Stimulated activated naive CD4-positive, alpha-beta T cell (primary cell): ENCODE measurements at regions not wholly inside any gene's neighbourhood (a gene's known extent, or its start where the extent isn't known, plus 50 kb on each side); places are given as distances from the start of the nearest gene placed in this dataset.

Experiments used
- DNase-seq, 6 experiments: peaks; one replicate each; lab custom pipeline; 2025; lab: John Stamatoyannopoulos, UW

- peak; percentile 12 to 58 (median 30) for DNase-seq
Measured at GRCh38 chr9:110058304-110058953, 149.5 kb downstream of the C9orf152 start.

DNA sequence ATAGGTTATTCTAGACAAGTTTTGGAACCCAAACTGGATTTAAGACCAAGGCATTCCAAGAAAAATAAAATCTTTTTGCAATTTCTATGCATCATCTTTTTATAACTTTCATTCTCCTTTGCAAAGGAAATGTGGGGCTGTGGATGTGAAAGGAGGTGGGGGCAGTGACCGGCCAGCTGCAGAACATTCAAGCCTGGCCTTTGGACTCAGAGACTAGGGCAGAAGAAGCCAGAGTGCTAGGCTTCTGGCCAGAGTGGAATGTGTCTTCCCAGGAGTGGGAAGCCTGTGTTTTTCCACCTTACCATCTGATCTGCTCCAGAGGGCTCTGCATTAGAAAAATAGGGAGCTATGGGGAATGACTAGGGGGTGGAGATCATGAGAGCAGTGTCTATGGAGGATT lies 148.5 kb downstream of the C9orf152 start:
- DNase-seq, result no peak

- DNase-seq, result no peak
Measured at GRCh38 chr9:110064803-110065202, 143.2 kb downstream of the C9orf152 start.

GRCh38 chr9:110065532-110065931 lies 142.4 kb downstream of the C9orf152 start:
- no peak for DNase-seq

DNA sequence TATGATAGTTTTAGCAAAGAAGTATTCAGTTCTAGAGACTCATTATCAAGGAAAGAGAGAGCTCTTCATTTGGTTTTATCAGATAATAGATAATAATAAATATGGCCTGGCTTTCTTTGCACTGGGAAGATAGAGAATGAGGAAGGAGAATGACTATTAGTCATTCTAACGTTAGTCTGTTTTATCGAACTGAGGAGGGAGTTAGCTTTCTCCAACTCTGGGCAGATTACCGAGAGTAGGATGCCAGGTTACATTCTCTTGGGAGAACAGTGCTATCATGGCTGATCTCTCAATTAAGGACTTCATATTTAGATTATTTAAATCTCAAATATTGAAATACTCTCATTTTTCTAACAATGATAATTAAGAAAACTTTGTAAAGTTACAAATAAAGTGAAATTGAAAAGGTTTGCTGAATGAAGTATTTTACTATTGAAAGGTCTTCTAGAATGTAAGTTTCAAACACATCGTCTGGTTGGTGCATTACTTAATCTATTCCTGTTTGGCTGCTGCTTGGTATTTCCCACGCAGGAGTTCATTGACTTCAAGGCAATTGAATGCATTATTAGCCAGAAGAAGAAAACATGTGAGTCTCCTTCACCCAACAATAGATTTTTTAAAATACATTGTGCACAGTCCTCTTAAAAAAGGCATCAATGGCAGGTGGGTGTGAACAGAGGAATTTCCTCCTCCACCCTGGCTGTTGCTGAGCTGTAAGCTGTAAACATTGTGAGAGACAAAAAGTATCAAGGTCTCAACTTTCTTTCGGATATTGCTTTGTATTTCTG lies 140.8 kb downstream of the C9orf152 start:
- DNase-seq, result no peak

- DNase-seq, result no peak
Measured at GRCh38 chr9:110068212-110068611, 139.7 kb downstream of the C9orf152 start.

- no peak for DNase-seq
Measured at GRCh38 chr9:110069326-110070248, 138.4 kb downstream of the C9orf152 start.

- DNase-seq, result no peak
Measured at GRCh38 chr9:110072597-110073355, 135.2 kb downstream of the C9orf152 start.

DNA sequence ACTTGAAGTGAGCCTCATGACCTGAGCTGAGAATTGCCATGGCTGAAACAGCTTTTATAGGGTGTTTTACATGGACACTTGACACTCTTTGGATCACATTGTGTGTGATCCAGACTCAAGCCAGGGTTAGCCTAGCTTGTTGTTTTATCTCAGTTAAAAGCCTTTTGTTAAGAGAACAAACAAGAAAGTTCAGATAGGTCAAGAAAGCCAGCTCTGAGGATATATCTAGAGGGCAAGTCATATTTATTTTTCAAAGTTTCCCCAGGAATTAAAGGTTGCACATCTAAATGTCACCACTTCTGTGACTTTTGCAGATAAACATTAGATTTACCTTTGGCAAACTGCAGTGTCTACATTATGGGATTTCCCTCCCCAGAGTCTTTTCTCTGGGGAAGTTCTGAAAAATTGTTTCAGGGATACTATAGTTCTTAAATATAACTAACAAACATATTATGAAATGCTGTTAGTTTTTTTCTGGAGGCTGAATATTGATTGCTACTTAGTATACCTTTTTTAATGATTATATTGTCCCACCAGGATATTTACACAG lies 134.5 kb downstream of the C9orf152 start:
- DNase-seq, result no peak

GRCh38 chr9:110076894-110077725 lies 130.8 kb downstream of the C9orf152 start:
- DNase-seq, result no peak

DNA sequence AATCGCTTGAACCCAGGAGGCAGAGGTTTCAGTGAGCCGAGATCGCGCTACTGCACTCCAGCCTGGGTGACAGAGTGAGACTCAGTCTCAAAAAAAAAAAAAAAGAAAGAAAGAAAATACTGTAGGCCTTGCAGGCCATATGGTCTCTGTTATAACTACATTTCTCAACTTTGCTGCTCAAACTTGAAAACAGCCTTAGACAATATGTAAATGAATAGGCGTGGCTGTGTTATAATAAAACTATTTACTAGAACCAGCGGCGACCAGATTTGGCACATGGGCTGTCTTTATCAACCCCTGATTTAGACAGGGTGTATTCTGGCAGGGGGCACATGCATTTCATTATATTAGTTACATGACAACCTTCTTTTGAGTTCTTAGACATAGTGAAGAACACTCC lies 130.0 kb downstream of the C9orf152 start:
- DNase-seq, result no peak

GRCh38 chr9:110078604-110079003 lies 129.4 kb downstream of the C9orf152 start:
- DNase-seq, result no peak

DNA sequence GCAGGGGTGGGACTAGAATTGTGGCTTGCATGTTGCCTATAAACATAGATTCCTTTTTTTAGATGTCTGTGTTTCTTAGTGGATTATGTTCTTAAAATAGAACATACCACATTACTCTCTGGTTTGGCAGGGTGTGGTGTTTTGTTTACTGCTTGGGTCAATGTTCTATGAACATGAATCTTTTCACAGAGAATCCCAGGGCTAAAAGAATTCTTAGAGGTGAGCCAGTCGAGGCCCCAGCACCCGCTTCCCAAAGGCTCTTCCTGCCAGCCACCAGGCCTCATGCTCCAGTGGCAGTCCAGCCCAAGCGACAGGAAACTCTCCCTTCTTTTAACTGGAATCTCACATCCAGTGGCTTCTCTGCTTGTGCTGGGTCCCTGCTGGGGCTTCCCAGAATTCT lies 126.6 kb downstream of the C9orf152 start:
- no peak for DNase-seq

GRCh38 chr9:110083866-110084265 lies 124.1 kb downstream of the C9orf152 start:
- DNase-seq, result no peak

- DNase-seq, result no peak
Measured at GRCh38 chr9:110086537-110086936, 121.4 kb downstream of the C9orf152 start.

DNA sequence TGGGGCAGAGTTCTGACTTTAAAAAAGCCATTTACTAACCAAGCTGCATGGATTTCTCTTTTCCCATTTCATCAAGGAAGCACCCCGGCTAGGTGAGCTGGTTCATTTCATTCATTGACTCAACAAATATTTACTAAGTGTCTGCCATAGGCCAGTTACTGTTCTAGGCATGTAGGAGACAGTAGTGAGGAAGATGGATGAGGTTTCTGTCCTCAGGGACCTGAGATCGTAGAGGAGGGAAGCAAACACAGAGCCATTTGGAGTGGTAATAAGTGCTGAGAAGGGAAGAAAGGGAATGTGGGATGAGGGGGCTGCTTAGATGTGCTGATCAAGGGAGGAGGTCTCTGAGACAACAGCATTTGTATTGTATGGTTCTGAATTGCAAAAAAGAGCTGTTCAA lies 120.4 kb downstream of the C9orf152 start:
- no peak for DNase-seq

GRCh38 chr9:110088099-110088498 lies 119.9 kb downstream of the C9orf152 start:
- no peak for DNase-seq

- no peak for DNase-seq
Measured at GRCh38 chr9:110089681-110090370, 118.1 kb downstream of the C9orf152 start.

DNA sequence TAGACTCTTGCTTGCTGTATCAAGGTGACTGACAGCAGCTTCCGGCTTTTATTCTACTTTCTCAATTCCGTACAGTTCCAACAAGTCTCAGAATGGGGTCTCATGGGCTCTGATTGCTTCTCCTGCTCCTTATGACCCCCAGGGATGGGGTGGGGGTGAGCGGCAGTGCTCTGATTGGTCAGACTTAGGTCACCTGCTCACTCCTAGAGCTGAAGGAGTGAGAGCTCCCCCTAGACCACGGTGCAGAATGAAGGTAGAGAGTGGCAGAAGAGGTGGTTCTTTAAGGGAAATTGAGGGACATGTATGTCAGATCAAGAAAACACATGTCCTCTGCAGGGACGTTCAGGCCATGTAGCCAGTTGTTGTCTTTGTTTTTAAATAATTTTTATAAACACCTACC lies 115.2 kb downstream of the C9orf152 start:
- no peak for DNase-seq

DNA sequence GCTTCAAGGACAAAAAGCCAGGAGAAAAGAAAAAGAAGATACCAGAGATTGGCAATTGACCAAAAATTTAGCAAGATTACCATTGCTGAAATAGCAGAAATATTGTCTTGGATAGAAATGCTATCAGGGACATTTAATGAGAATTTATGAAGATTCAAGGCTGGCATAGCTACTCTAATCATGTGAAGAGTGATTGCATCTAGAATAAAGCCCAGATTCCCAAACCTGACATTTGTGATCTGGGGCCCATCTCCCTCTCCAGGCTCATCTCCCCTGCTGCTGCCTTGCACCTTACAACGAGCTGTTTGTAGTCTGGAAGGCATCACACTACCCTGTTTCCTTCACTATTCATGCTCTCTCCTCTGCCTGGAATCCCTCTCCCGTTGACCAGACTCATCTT lies 114.5 kb downstream of the C9orf152 start:
- DNase-seq, result no peak
